Trophoblast cell (in vitro differentiated cells and primary cell): ENCODE measurements at regions not wholly inside any gene's neighbourhood (a gene's known extent, or its start where the extent isn't known, plus 50 kb on each side); places are given as distances from the start of the nearest gene placed in this dataset.

Experiments
- DNase-seq, 2 donors: peaks; one replicate each; pipeline ENCODE4 v3.0.0-alpha.2; 2016
- H2AFZ ChIP-seq: 2 replicates; pipeline ENCODE4 v1.6.1; 2013; ENCODE audit warnings: low read length, moderate library complexity, mild to moderate bottlenecking; ENCODE audit not compliant: insufficient read depth, poor library complexity
- H2AK5ac ChIP-seq: 2 replicates; pipeline ENCODE4 v1.6.1; 2013; ENCODE audit warnings: mild to moderate bottlenecking, low read length
- H2BK120ac ChIP-seq: 2 replicates; pipeline ENCODE4 v1.6.1; 2013; ENCODE audit warnings: low read length, mild to moderate bottlenecking, moderate library complexity; ENCODE audit not compliant: insufficient read depth, poor library complexity
- H2BK12ac ChIP-seq: 2 replicates; pipeline ENCODE4 v1.6.1; 2013; ENCODE audit warnings: mild to moderate bottlenecking, low read length, moderate library complexity
- H2BK5ac ChIP-seq: 2 replicates; pipeline ENCODE4 v1.6.1; 2013; ENCODE audit warnings: low read length, low read depth, moderate library complexity, mild to moderate bottlenecking; ENCODE audit not compliant: poor library complexity
- H3K14ac ChIP-seq: 2 replicates; pipeline ENCODE4 v1.6.1; 2013; ENCODE audit warnings: mild to moderate bottlenecking, low read length
- H3K18ac ChIP-seq: 2 replicates; pipeline ENCODE4 v1.6.1; 2013; ENCODE audit warnings: mild to moderate bottlenecking, low read length
- H3K23ac ChIP-seq: 2 replicates; pipeline ENCODE4 v1.6.1; 2013; ENCODE audit warnings: low read length
- H3K27ac ChIP-seq: 2 replicates; pipeline ENCODE4 v1.5.1; 2013; ENCODE audit warnings: low read depth, mild to moderate bottlenecking, inconsistent platforms, low read length, moderate library complexity
- H3K27me3 ChIP-seq: 2 replicates; pipeline ENCODE4 v1.6.1; 2013; ENCODE audit warnings: inconsistent platforms, mild to moderate bottlenecking, low read length, moderate library complexity; ENCODE audit not compliant: insufficient read depth
- H3K36me3 ChIP-seq, 2 experiments: 1 replicate in 1 of 2; 2 replicates in 1 of 2; pipeline ENCODE4 v1.6.1; 2013; ENCODE audit warnings: low read length in 2 of 2, mild to moderate bottlenecking in 2 of 2, moderate library complexity in 1 of 2; ENCODE audit not compliant: insufficient read depth in 2 of 2, control insufficient read depth in 1 of 2
- H3K4ac ChIP-seq: 2 replicates; pipeline ENCODE4 v1.6.1; 2013; ENCODE audit warnings: low read depth, mild to moderate bottlenecking, low read length, moderate library complexity
- H3K4me1 ChIP-seq, 2 experiments: 1 replicate in 1 of 2; 2 replicates in 1 of 2; pipeline ENCODE4 v1.6.1; 2013; ENCODE audit warnings: low read length in 2 of 2, mild to moderate bottlenecking in 2 of 2, moderate library complexity in 1 of 2; ENCODE audit not compliant: insufficient read depth in 2 of 2, control insufficient read depth in 1 of 2
- H3K4me2 ChIP-seq: 2 replicates; pipeline ENCODE4 v1.6.1; 2013; ENCODE audit warnings: inconsistent platforms, mild to moderate bottlenecking, low read length, moderate library complexity
- H3K4me3 ChIP-seq: 2 replicates; pipeline ENCODE4 v1.5.1; 2013; ENCODE audit warnings: mild to moderate bottlenecking, low read depth, low read length, inconsistent platforms
- H3K79me1 ChIP-seq: one replicate; pipeline ENCODE4 v1.6.1; 2013; ENCODE audit warnings: low read length
- H3K79me2 ChIP-seq: 2 replicates; pipeline ENCODE4 v1.6.1; 2013; ENCODE audit warnings: low read length, mild to moderate bottlenecking; ENCODE audit not compliant: control insufficient read depth, insufficient read depth, poor library complexity
- H3K9ac ChIP-seq: 2 replicates; pipeline ENCODE4 v1.6.1; 2013; ENCODE audit warnings: mild to moderate bottlenecking, low read length
- H3K9me3 ChIP-seq: 2 replicates; pipeline ENCODE4 v1.6.1; 2013; ENCODE audit warnings: low read depth, mild to moderate bottlenecking, control low read depth, inconsistent platforms, low read length; ENCODE audit not compliant: insufficient read depth
- H4K12ac ChIP-seq: 2 replicates; pipeline ENCODE4 v1.6.1; 2013; ENCODE audit warnings: low read depth, mild to moderate bottlenecking, low read length, moderate library complexity
- H4K8ac ChIP-seq: 2 replicates; pipeline ENCODE4 v1.6.1; 2013; ENCODE audit warnings: low read depth, mild to moderate bottlenecking, low read length, moderate library complexity
- H4K91ac ChIP-seq: one replicate; pipeline ENCODE4 v1.6.1; 2013; ENCODE audit warnings: low read depth, mild to moderate bottlenecking, low read length, moderate library complexity
- WGBS: extraction: QIAGEN DNeasy Blood & Tissue Kit; methylation state at CpG from one replicate; pipeline ENCODE4 v1.1.7; 2013; ENCODE audit warnings: missing lambda C conversion rate; ENCODE audit not compliant: insufficient read length, insufficient coverage; ENCODE audit errors: extremely low coverage; 5-methylcytosine and 5-hydroxymethylcytosine counted together

DNA sequence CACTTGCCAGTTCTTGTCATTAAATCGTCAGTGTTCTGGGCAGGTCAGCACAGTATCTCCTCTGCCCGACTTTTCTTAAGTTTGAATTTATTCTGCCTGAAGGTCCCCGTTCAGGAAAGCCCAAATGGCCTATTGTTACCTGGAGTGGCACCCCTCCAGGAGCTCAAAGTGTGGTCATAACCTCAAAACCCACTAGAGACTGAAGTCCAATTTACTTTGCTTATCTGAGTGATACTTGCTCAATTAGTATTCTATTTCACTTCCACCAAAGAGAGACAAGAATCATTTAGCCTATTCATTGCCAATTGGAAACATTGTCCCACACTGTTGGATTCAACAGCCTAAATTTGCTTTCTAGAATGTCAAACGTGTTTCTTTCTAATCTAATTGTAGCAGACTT, 375.3 kb downstream of the LNPK start:
- Histone ChIP-seq H4K12ac (no peak overlapping the region), H2AFZ (no peak overlapping the region), H3K9ac (no peak overlapping the region), H2BK120ac (no peak overlapping the region), H3K4me3 (no peak overlapping the region), H4K91ac (no peak overlapping the region), H3K79me1 (no peaks in the 10 kb centered on the region), H2AK5ac (no peak overlapping the region), H3K36me3 (no peaks in the 10 kb centered on the region), H2BK12ac (no peak overlapping the region), H3K4me1 (no peaks in the 10 kb centered on the region), H3K14ac (no peak overlapping the region), H3K4ac (no peak overlapping the region), H3K18ac (no peak overlapping the region), H3K27ac (no peak overlapping the region), H3K27me3 (no peaks in the 10 kb centered on the region), H4K8ac (no peak overlapping the region), H3K4me2 (no peak overlapping the region), H3K79me2 (no peaks in the 10 kb centered on the region), H3K9me3 (no peaks in the 10 kb centered on the region), H2BK5ac (no peak overlapping the region), H3K23ac (no peak overlapping the region)
- WGBS, result no CpG with 5 or more reads among the region's 4 CpGs
- no peak for DNase-seq

- no peak overlapping the region for H3K4me3 ChIP-seq
- no peaks in the 10 kb centered on the region for H3K27me3 ChIP-seq
- H2BK5ac ChIP-seq, result no peak overlapping the region
- no peak overlapping the region for H4K91ac ChIP-seq
- WGBS, result no CpG with 5 or more reads among the region's 5 CpGs
- H2AFZ ChIP-seq, result no peak overlapping the region
- H3K4me2 ChIP-seq, result no peak overlapping the region
- no peak for DNase-seq
- H3K9ac ChIP-seq, result no peak overlapping the region
- no peak overlapping the region for H2BK12ac ChIP-seq
- H3K9me3 ChIP-seq, result no peaks in the 10 kb centered on the region
- no peak overlapping the region for H3K18ac ChIP-seq
- H3K23ac ChIP-seq, result no peak overlapping the region
- no peak overlapping the region for H2BK120ac ChIP-seq
- H3K36me3 ChIP-seq, result no peaks in the 10 kb centered on the region
- no peak overlapping the region for H4K12ac ChIP-seq
- H2AK5ac ChIP-seq, result no peak overlapping the region
- H4K8ac ChIP-seq, result no peak overlapping the region
- no peak overlapping the region for H3K14ac ChIP-seq
- no peak overlapping the region for H3K4ac ChIP-seq
- H3K79me1 ChIP-seq, result no peaks in the 10 kb centered on the region
- H3K4me1 ChIP-seq, result no peaks in the 10 kb centered on the region
- no peak overlapping the region for H3K27ac ChIP-seq
- no peaks in the 10 kb centered on the region for H3K79me2 ChIP-seq
These were observed 377.3 kb downstream of the LNPK start for GRCh38 chr2:175624785-175625184.

- no peak overlapping the region for H2AFZ ChIP-seq
- no peaks in the 10 kb centered on the region for H3K27me3 ChIP-seq
- no peak overlapping the region for H3K18ac ChIP-seq
- no peaks in the 10 kb centered on the region for H3K4me1 ChIP-seq
- no peaks in the 10 kb centered on the region for H3K36me3 ChIP-seq
- no peak overlapping the region for H4K8ac ChIP-seq
- no peak overlapping the region for H3K27ac ChIP-seq
- no peak for DNase-seq
- no peak overlapping the region for H2AK5ac ChIP-seq
- no peak overlapping the region for H2BK12ac ChIP-seq
- no peak overlapping the region for H2BK5ac ChIP-seq
- no peak overlapping the region for H4K91ac ChIP-seq
- H3K79me2 ChIP-seq, result no peaks in the 10 kb centered on the region
- H3K4me3 ChIP-seq, result no peak overlapping the region
- no peak overlapping the region for H4K12ac ChIP-seq
- H2BK120ac ChIP-seq, result no peak overlapping the region
- H3K23ac ChIP-seq, result no peak overlapping the region
- H3K9me3 ChIP-seq, result no peaks in the 10 kb centered on the region
- H3K9ac ChIP-seq, result no peak overlapping the region
- H3K14ac ChIP-seq, result no peak overlapping the region
- no peaks in the 10 kb centered on the region for H3K79me1 ChIP-seq
- H3K4me2 ChIP-seq, result no peak overlapping the region
- no peak overlapping the region for H3K4ac ChIP-seq
These were observed 377.8 kb downstream of the LNPK start for GRCh38 chr2:175624211-175624761.

DNA sequence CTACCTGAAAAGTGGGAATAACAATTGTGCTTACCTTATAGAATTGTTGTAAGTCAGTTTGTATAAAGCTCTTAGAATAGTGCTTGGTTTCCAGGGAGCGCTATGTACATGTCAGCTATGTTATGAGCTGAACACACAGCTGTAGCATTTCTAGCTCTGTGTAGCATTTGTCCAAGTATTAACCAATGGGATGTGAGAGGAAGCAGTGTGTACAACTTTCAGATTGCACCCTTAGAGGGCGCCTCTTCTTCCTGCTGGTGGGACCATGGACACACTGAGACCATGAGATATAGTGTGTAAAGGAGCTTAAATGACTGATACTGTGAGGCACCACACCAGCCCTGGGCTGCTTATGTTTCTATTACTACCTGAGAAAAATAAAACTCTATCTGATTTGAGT, 380.2 kb downstream of the LNPK start:
- Histone ChIP-seq H3K9me3 (no peaks in the 10 kb centered on the region), H3K4me3 (no peak overlapping the region), H3K18ac (no peak overlapping the region), H2BK120ac (no peak overlapping the region), H2BK12ac (no peak overlapping the region), H2AFZ (no peak overlapping the region), H2BK5ac (no peak overlapping the region), H3K23ac (no peak overlapping the region), H3K27me3 (no peaks in the 10 kb centered on the region), H3K79me1 (no peaks in the 10 kb centered on the region), H2AK5ac (no peak overlapping the region), H3K36me3 (no peaks in the 10 kb centered on the region), H3K4me1 (no peaks in the 10 kb centered on the region), H3K14ac (no peak overlapping the region), H3K4ac (no peak overlapping the region), H4K8ac (no peak overlapping the region), H3K27ac (no peak overlapping the region), H4K12ac (no peak overlapping the region), H3K9ac (no peak overlapping the region), H4K91ac (no peak overlapping the region), H3K4me2 (no peak overlapping the region), H3K79me2 (no peaks in the 10 kb centered on the region)
- whole genome bisulfite sequencing, result no CpG with 5 or more reads among the region's 2 CpGs
- DNase-seq, result no peak
